ENCODE measurements at regions not wholly inside any gene's neighbourhood (a gene's known extent, or its start where the extent isn't known, plus 50 kb on each side); places are given as distances from the start of the nearest gene placed in this dataset.

- no peak overlapping the region for H2AFZ ChIP-seq (ENCODE audit: low read length)
- no peaks in the 10 kb centered on the region for H3K79me2 ChIP-seq (ENCODE audit: control insufficient read depth, insufficient read depth, low read length)
- H3K4me1 ChIP-seq (ENCODE audit: control insufficient read depth, extremely low read depth, insufficient read depth, low read length), result no peaks in the 10 kb centered on the region
- H4K20me1 ChIP-seq (ENCODE audit: control insufficient read depth, extremely low read depth, insufficient read depth, low read length), result no peaks in the 10 kb centered on the region
- no peak overlapping the region for H3K27ac ChIP-seq (ENCODE audit: insufficient read depth, low read length)
- TF ChIP-seq CTCF (conservative IDR thresholded peaks at IDR 0.05 in 1 of 2, IDR thresholded peaks at IDR 0.05 in 1 of 2; ENCODE audit: low read depth in 1 of 2, low read length in 2 of 2) (no peak), EZH2 (IDR thresholded peaks at IDR 0.05; ENCODE audit: low read length, missing control alignments) (no peak)
- H3K4me2 ChIP-seq (ENCODE audit: extremely low read depth, insufficient read depth, low read length), result no peak overlapping the region
- H3K9me3 ChIP-seq (ENCODE audit: control insufficient read depth, insufficient read depth, low read depth, low read length), result no peaks in the 10 kb centered on the region
- H3K4me3 ChIP-seq (replicated peaks in 1 of 4; ENCODE audit: control extremely low read depth in 1 of 4, insufficient read depth in 1 of 4, low read depth in 3 of 4, low read length in 4 of 4), result no peak overlapping the region
- H3K27me3 ChIP-seq (ENCODE audit: control insufficient read depth, insufficient read depth, low read length), result peaks cover 2% of the 10 kb centered on the region
- DNase-seq (ENCODE audit: low read depth in 2 of 2), result no peak
- H3K36me3 ChIP-seq (ENCODE audit: control insufficient read depth, insufficient read depth, low read length), result no peaks in the 10 kb centered on the region
- no peak overlapping the region for H3K9ac ChIP-seq (ENCODE audit: insufficient read depth, low read length)
Observed at GRCh38 chr5:87022415-87022814, 245.3 kb upstream of the RASA1 start.

GRCh38 chr5:87027570-87027969 lies 240.1 kb upstream of the RASA1 start:
- Histone ChIP-seq H3K4me3 (replicated peaks in 1 of 4; ENCODE audit: control extremely low read depth in 1 of 4, insufficient read depth in 1 of 4, low read depth in 3 of 4, low read length in 4 of 4) (no peak overlapping the region), H3K36me3 (ENCODE audit: control insufficient read depth, insufficient read depth, low read length) (no peaks in the 10 kb centered on the region)

DNA sequence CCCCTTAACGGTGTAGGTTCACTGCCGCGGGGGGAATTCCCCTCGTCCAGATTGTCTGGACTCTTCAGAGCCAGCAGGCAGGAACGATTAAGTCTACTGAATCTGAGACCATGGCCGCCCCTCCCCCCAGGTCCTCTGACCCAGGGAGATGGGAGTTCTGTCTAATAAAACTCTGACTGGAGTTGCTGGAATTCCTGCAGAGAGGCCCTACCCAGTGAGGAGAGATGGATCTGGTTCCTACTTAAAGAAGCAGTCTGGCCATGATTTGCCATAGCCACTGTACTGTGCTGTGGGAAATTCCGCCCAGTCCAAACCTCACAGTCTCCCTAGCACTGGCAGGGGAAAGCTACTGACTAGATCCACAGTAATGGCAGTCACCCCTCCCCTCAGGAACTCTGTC lies 237.7 kb upstream of the RASA1 start:
- peaks cover 2% of the 10 kb centered on the region for H3K27me3 ChIP-seq (ENCODE audit: control insufficient read depth, insufficient read depth, low read length)
- H4K20me1 ChIP-seq (ENCODE audit: control insufficient read depth, extremely low read depth, insufficient read depth, low read length), result no peaks in the 10 kb centered on the region
- H3K9ac ChIP-seq (ENCODE audit: insufficient read depth, low read length), result no peak overlapping the region
- no peak overlapping the region for H2AFZ ChIP-seq (ENCODE audit: low read length)
- H3K4me3 ChIP-seq (replicated peaks in 1 of 4; ENCODE audit: control extremely low read depth in 1 of 4, insufficient read depth in 1 of 4, low read depth in 3 of 4, low read length in 4 of 4), result no peak overlapping the region
- no peaks in the 10 kb centered on the region for H3K4me1 ChIP-seq (ENCODE audit: control insufficient read depth, extremely low read depth, insufficient read depth, low read length)
- H3K79me2 ChIP-seq (ENCODE audit: control insufficient read depth, insufficient read depth, low read length), result no peaks in the 10 kb centered on the region
- no peak for DNase-seq (ENCODE audit: low read depth in 2 of 2)
- no peaks in the 10 kb centered on the region for H3K9me3 ChIP-seq (ENCODE audit: control insufficient read depth, insufficient read depth, low read depth, low read length)
- H3K36me3 ChIP-seq (ENCODE audit: control insufficient read depth, insufficient read depth, low read length), result no peaks in the 10 kb centered on the region
- no peak for TF ChIP-seq CTCF (conservative IDR thresholded peaks at IDR 0.05 in 1 of 2, IDR thresholded peaks at IDR 0.05 in 1 of 2; ENCODE audit: low read depth in 1 of 2, low read length in 2 of 2)
- H3K4me2 ChIP-seq (ENCODE audit: extremely low read depth, insufficient read depth, low read length), result no peak overlapping the region
- H3K27ac ChIP-seq (ENCODE audit: insufficient read depth, low read length), result no peak overlapping the region

More at GRCh38 chr5:87027570-87027969, 240.1 kb upstream of the RASA1 start:
- H3K4me1 ChIP-seq (ENCODE audit: control insufficient read depth, extremely low read depth, insufficient read depth, low read length), result no peaks in the 10 kb centered on the region
- H4K20me1 ChIP-seq (ENCODE audit: control insufficient read depth, extremely low read depth, insufficient read depth, low read length), result no peaks in the 10 kb centered on the region
- no peak for DNase-seq (ENCODE audit: low read depth in 2 of 2)
- no peak overlapping the region for H3K4me2 ChIP-seq (ENCODE audit: extremely low read depth, insufficient read depth, low read length)
- H3K9me3 ChIP-seq (ENCODE audit: control insufficient read depth, insufficient read depth, low read depth, low read length), result no peaks in the 10 kb centered on the region
- H3K27me3 ChIP-seq (ENCODE audit: control insufficient read depth, insufficient read depth, low read length), result peaks cover 2% of the 10 kb centered on the region
- no peak overlapping the region for H3K27ac ChIP-seq (ENCODE audit: insufficient read depth, low read length)
- TF ChIP-seq CTCF (conservative IDR thresholded peaks at IDR 0.05 in 1 of 2, IDR thresholded peaks at IDR 0.05 in 1 of 2; ENCODE audit: low read depth in 1 of 2, low read length in 2 of 2) (no peak), EZH2 (IDR thresholded peaks at IDR 0.05; ENCODE audit: low read length, missing control alignments) (no peak)
- H3K9ac ChIP-seq (ENCODE audit: insufficient read depth, low read length), result no peak overlapping the region
- no peaks in the 10 kb centered on the region for H3K79me2 ChIP-seq (ENCODE audit: control insufficient read depth, insufficient read depth, low read length)
- no peak overlapping the region for H2AFZ ChIP-seq (ENCODE audit: low read length)
